ENCODE measurements at regions not wholly inside any gene's neighbourhood (a gene's known extent, or its start where the extent isn't known, plus 50 kb on each side); places are given as distances from the start of the nearest gene placed in this dataset.
A peak's percentile ranks its signal among the peaks of the same experiment; 100 is the strongest.

- no peak overlapping the region for H3K4me3 ChIP-seq
- no peaks in the 10 kb centered on the region for H3K27me3 ChIP-seq
- no peaks in the 10 kb centered on the region for H3K9me3 ChIP-seq
- no peaks in the 10 kb centered on the region for H3K4me1 ChIP-seq
- TF ChIP-seq POLR2A (IDR thresholded peaks at IDR 0.05) (no peak), CTCF (IDR thresholded peaks at IDR 0.05) (peak in 2 of 6 experiments; percentile 6)
- WGBS, 2 donors, result 10 to 27% methylated on average over 7 of the region's 7 CpGs
- H3K36me3 ChIP-seq, result no peaks in the 10 kb centered on the region
- intact Hi-C loops (cut with DNase I), result no loop called here
- no peak overlapping the region for H3K27ac ChIP-seq
- no peak for DNase-seq
Measured at GRCh38 chr16:52861614-52862022, 191.1 kb downstream of the CHD9NB start.

- TF ChIP-seq POLR2A (IDR thresholded peaks at IDR 0.05) (no peak), CTCF (IDR thresholded peaks at IDR 0.05) (no peak)
- Histone ChIP-seq H3K36me3 (no peaks in the 10 kb centered on the region), H3K27me3 (no peaks in the 10 kb centered on the region), H3K4me3 (no peak overlapping the region), H3K4me1 (no peaks in the 10 kb centered on the region), H3K9me3 (peaks cover 0 to 23% (median 18%) of the 10 kb centered on the region in 3 donors), H3K27ac (no peak overlapping the region)
- no peak for DNase-seq
- intact Hi-C loops (cut with DNase I), result no loop called here
Measured at GRCh38 chr16:52855463-52855862, 197.2 kb downstream of the CHD9NB start.

GRCh38 chr16:52852978-52853377, 199.7 kb downstream of the CHD9NB start:
- Histone ChIP-seq H3K36me3 (no peaks in the 10 kb centered on the region), H3K27me3 (no peaks in the 10 kb centered on the region), H3K9me3 (peaks cover 0 to 27% (median 18%) of the 10 kb centered on the region in 3 donors), H3K4me1 (no peaks in the 10 kb centered on the region), H3K27ac (no peak overlapping the region), H3K4me3 (no peak overlapping the region)
- 84 to 100% methylated on average over 1 to 3 of the region's 5 CpGs for WGBS, 2 donors
- intact Hi-C loops (cut with DNase I), result no loop called here
- no peak for DNase-seq
- TF ChIP-seq POLR2A (IDR thresholded peaks at IDR 0.05) (no peak), CTCF (IDR thresholded peaks at IDR 0.05) (no peak)

- H3K9me3 ChIP-seq, result peaks cover 0 to 36% (median 18%) of the 10 kb centered on the region in 3 donors
- H3K4me1 ChIP-seq, result no peaks in the 10 kb centered on the region
- no peaks in the 10 kb centered on the region for H3K36me3 ChIP-seq
- no peak overlapping the region for H3K27ac ChIP-seq
- no peak for DNase-seq
- TF ChIP-seq POLR2A (IDR thresholded peaks at IDR 0.05) (no peak), CTCF (IDR thresholded peaks at IDR 0.05) (no peak)
- intact Hi-C loops (cut with DNase I), result no loop called here
- no peak overlapping the region for H3K4me3 ChIP-seq
- WGBS, 2 donors, result 0 to 19% methylated on average over 1 of the region's 1 CpG
- H3K27me3 ChIP-seq, result no peaks in the 10 kb centered on the region
Measured at GRCh38 chr16:52851211-52851740, 201.4 kb downstream of the CHD9NB start.

- H3K4me1 ChIP-seq, result no peaks in the 10 kb centered on the region
- H3K36me3 ChIP-seq, result no peaks in the 10 kb centered on the region
- H3K4me3 ChIP-seq, result no peak overlapping the region
- peaks cover 0 to 8% (median 0%) of the 10 kb centered on the region in 4 donors for H3K27me3 ChIP-seq
- TF ChIP-seq POLR2A (IDR thresholded peaks at IDR 0.05) (no peak), CTCF (IDR thresholded peaks at IDR 0.05) (no peak)
- H3K27ac ChIP-seq, result no peak overlapping the region
- H3K9me3 ChIP-seq, result peaks cover 0 to 10% (median 0%) of the 10 kb centered on the region in 3 donors
- no peak for DNase-seq
- intact Hi-C loops (cut with DNase I), result no loop called here
Measured at GRCh38 chr16:52843381-52843780, 209.3 kb downstream of the CHD9NB start.
